Ovary (tissue), 3 donors: ENCODE measurements at regions not wholly inside any gene's neighbourhood (a gene's known extent, or its start where the extent isn't known, plus 50 kb on each side); places are given as distances from the start of the nearest gene placed in this dataset.

Source experiments
- CTCF ChIP-seq, 3 donors: fragments of 450-650 bp in 2 of 3; fragments of 200-600 bp in 1 of 3; IDR thresholded peaks; one replicate each; pipeline versions ENCODE4 v1.5.1 to v1.8.0; 2016 to 2022; ENCODE audit warnings: antibody characterized with exemption in 3 of 3, mild to moderate bottlenecking in 1 of 3
- EP300 ChIP-seq: sonication (generic); formaldehyde crosslinking; IDR thresholded peaks from one replicate; pipeline ENCODE4 v1.6.1; 2017; ENCODE audit warnings: antibody characterized with exemption
- POLR2A ChIP-seq: fragments of 450-650 bp; IDR thresholded peaks from one replicate; pipeline ENCODE4 v1.6.1; 2017; ENCODE audit warnings: antibody characterized with exemption, mild to moderate bottlenecking, moderate library complexity
- donor health status: DM: no; HTN: no; CAD: no.

- no peak for TF ChIP-seq POLR2A
- TF ChIP-seq CTCF (IDR thresholded peaks at IDR 0.05), result no peak
- no peak for TF ChIP-seq EP300
Observed at GRCh38 chr2:17036361-17036760, 370.7 kb upstream of the CYRIA start.
